Type B pancreatic cell (in vitro differentiated cells): ENCODE measurements at regions not wholly inside any gene's neighbourhood (a gene's known extent, or its start where the extent isn't known, plus 50 kb on each side); places are given as distances from the start of the nearest gene placed in this dataset.

Experiments
- DNase-seq: peaks from one replicate; pipeline ENCODE4 v3.0.0; 2021; ENCODE audit warnings: mixed read lengths; ENCODE audit not compliant: unreplicated experiment; ENCODE audit errors: extremely low spot score
- H3K27ac Mint-ChIP-seq: 2 replicates; pipeline ENCODE4 v1.8.0; 2021; ENCODE audit warnings: mild to moderate bottlenecking, mixed read lengths
- H3K27me3 Mint-ChIP-seq: 2 replicates; pipeline ENCODE4 v1.8.0; 2021; ENCODE audit warnings: mixed read lengths
- H3K36me3 Mint-ChIP-seq: 2 replicates; pipeline ENCODE4 v1.8.0; 2021; ENCODE audit warnings: mixed read lengths
- H3K4me1 Mint-ChIP-seq: one replicate; pipeline ENCODE4 v1.8.0; 2021; ENCODE audit warnings: mixed read lengths; ENCODE audit not compliant: unreplicated experiment
- H3K4me3 Mint-ChIP-seq: 2 replicates; pipeline ENCODE4 v1.8.0; 2021; ENCODE audit warnings: mild to moderate bottlenecking, mixed read lengths
- H3K9me3 Mint-ChIP-seq: 2 replicates; pipeline ENCODE4 v1.8.0; 2021; ENCODE audit warnings: mixed read lengths
- CTCF ChIP-seq: fragments of 200-600 bp; sonication (generic); conservative IDR thresholded peaks from 2 replicates; pipeline ENCODE4 v1.5.0; 2021; ENCODE audit warnings: antibody characterized with exemption, mild to moderate bottlenecking

- peaks cover 4% of the 10 kb centered on the region for H3K27me3 Mint-ChIP-seq
- peaks cover 7% of the 10 kb centered on the region for H3K4me1 Mint-ChIP-seq
- no peaks in the 10 kb centered on the region for H3K36me3 Mint-ChIP-seq
- no peak overlapping the region for H3K27ac Mint-ChIP-seq
- no peaks in the 10 kb centered on the region for H3K9me3 Mint-ChIP-seq
- no peak overlapping the region for H3K4me3 Mint-ChIP-seq
- TF ChIP-seq CTCF: no peak
- DNase-seq: no peak
These were observed 180.7 kb downstream of the ZNF326 start for GRCh38 chr1:90175490-90176167.

DNA sequence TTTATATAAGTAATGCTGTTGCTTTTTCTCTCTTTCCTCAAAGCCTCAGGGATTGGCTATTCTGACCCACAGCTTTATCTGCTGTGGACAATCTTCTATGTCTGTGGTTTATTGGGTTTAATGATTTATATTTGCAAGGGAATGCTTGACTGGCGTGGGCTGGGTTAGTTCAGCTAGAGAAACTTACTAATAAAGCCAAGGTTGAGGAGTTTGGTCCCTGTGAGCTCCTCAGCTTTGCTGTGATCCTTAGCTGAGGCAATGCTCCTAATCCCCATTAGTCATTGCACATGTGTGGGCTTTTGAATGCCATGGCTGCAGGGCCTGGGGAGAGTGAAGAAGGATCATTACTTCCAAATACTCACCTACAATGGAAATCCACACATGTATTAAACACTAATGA, 179.3 kb downstream of the ZNF326 start:
- no peaks in the 10 kb centered on the region for H3K36me3 Mint-ChIP-seq
- peaks cover 4% of the 10 kb centered on the region for H3K27me3 Mint-ChIP-seq
- no peak for DNase-seq
- no peak overlapping the region for H3K27ac Mint-ChIP-seq
- H3K9me3 Mint-ChIP-seq: no peaks in the 10 kb centered on the region
- TF ChIP-seq CTCF: no peak
- peaks cover 7% of the 10 kb centered on the region for H3K4me1 Mint-ChIP-seq
- no peak overlapping the region for H3K4me3 Mint-ChIP-seq

DNA sequence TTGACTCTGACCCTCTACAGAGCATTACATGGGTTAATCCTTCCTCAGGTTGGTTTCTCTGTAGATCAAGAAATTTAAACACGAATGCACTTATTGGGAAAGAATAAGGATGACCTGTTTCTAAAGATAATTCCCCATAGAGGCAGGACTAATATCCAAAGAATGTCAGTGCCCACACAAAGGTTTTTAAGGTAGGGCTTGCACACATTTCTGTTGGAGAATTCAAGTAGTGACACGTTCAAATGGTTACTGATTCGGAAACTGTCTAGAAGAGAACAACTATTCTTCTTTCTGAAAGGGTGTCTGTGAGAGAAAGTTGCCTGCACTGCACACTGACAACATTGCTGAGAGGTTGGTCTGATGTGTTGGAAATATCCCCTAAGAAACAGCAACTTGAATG, 167.3 kb downstream of the ZNF326 start:
- Mint-ChIP-seq H3K36me3 (no peaks in the 10 kb centered on the region), H3K9me3 (peaks cover 5% of the 10 kb centered on the region), H3K4me3 (no peak overlapping the region), H3K27me3 (no peaks in the 10 kb centered on the region), H3K27ac (no peak overlapping the region), H3K4me1 (no peaks in the 10 kb centered on the region)
- DNase-seq: no peak
- TF ChIP-seq CTCF: no peak

DNA sequence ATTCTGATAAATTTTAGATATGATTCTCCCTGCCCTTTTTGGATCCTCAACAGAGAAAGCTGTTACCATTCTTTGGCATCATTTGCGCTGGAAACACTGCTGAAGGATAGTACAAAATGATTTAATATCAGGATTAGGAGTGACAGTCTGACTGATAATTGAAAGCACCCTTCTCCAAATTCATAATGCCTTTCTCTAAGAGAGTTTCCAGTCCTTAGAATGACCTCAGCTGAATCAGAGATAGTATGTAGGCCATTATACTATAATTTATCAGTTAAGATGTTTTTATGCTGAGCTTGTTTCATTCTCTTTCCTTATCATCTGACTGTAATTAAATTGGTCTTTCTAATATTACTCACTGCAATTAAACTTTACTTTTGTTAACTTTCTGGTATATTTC, 166.7 kb downstream of the ZNF326 start:
- H3K9me3 Mint-ChIP-seq: peaks cover 3% of the 10 kb centered on the region
- H3K27me3 Mint-ChIP-seq: no peaks in the 10 kb centered on the region
- DNase-seq: no peak
- no peaks in the 10 kb centered on the region for H3K36me3 Mint-ChIP-seq
- no peak for TF ChIP-seq CTCF
- H3K27ac Mint-ChIP-seq: no peak overlapping the region
- H3K4me1 Mint-ChIP-seq: no peaks in the 10 kb centered on the region
- no peak overlapping the region for H3K4me3 Mint-ChIP-seq

- no peak for DNase-seq
- TF ChIP-seq CTCF: no peak
- no peak overlapping the region for H3K4me3 Mint-ChIP-seq
- H3K36me3 Mint-ChIP-seq: no peaks in the 10 kb centered on the region
- no peak overlapping the region for H3K27ac Mint-ChIP-seq
- no peaks in the 10 kb centered on the region for H3K27me3 Mint-ChIP-seq
- H3K4me1 Mint-ChIP-seq: no peaks in the 10 kb centered on the region
- peaks cover 6% of the 10 kb centered on the region for H3K9me3 Mint-ChIP-seq
These were observed 161.0 kb downstream of the ZNF326 start for GRCh38 chr1:90155721-90156487.
